ENCODE measurements at regions not wholly inside any gene's neighbourhood (a gene's known extent, or its start where the extent isn't known, plus 50 kb on each side); places are given as distances from the start of the nearest gene placed in this dataset.

DNA sequence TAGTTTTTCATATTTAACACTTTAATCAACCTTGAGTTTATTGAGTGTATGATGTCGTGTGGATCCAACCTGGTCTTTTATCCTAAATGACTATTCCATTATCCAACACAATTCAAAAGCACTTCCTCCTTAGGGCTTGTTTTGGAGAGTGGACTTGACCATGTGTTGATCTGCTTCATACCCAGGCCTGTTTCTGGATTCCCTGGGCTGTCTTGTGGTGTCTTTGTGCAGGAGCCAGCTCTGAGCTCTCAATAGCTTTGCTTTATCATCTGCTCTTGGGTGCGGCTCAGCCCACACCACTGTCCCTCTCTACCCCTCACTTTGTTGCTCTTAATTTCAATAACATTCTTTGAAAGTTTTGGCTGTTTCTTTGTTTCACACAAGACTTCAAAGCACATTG is 70.9 kb upstream of the CHST15 start:
- TF ChIP-seq, protein P1, sequence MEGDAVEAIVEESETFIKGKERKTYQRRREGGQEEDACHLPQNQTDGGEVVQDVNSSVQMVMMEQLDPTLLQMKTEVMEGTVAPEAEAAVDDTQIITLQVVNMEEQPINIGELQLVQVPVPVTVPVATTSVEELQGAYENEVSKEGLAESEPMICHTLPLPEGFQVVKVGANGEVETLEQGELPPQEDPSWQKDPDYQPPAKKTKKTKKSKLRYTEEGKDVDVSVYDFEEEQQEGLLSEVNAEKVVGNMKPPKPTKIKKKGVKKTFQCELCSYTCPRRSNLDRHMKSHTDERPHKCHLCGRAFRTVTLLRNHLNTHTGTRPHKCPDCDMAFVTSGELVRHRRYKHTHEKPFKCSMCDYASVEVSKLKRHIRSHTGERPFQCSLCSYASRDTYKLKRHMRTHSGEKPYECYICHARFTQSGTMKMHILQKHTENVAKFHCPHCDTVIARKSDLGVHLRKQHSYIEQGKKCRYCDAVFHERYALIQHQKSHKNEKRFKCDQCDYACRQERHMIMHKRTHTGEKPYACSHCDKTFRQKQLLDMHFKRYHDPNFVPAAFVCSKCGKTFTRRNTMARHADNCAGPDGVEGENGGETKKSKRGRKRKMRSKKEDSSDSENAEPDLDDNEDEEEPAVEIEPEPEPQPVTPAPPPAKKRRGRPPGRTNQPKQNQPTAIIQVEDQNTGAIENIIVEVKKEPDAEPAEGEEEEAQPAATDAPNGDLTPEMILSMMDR (IDR thresholded peaks at IDR 0.05; ENCODE audit: extremely low read depth, insufficient read depth, missing control alignments), result no peak
- no peak for DNase-seq (ENCODE audit: low spot score)
- in situ Hi-C loops (cut with MboI; ENCODE audit: low pct_unique_long_range_greater_than_20kb, low sequenced_read_pairs, unreplicated experiment), result no loop called here

DNA sequence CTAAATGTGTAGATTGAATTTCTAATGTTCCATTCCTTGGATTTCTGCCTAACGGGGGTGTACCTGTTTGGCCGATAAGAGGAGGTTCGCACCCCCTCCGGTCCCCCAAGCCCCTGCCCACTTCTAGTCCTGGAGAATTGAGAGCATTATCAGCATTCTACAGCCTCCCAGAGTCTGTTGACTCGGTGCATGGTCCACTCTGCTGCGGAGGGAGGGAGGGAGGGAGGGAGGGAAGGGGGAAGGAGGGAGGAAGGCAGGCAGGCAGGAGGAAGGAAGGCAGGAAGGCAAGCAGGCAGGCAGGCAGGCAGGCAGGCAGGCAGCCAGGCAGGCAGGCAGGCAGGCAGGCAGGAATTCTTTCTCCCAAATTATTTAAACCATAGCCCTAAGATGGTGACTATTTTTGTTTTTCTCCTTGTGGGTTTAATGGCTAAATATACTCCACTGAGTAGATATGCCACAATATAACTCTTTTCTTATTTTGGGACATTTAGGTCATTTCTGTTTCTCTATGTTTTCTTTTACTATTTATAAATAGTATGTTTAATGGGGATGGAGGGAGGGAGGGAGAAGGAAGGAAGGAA is 69.5 kb upstream of the CHST15 start:
- in situ Hi-C loops (cut with MboI; ENCODE audit: low pct_unique_long_range_greater_than_20kb, low sequenced_read_pairs, unreplicated experiment), result no loop called here
- DNase-seq (ENCODE audit: low spot score), result no peak
- TF ChIP-seq, protein P1 (IDR thresholded peaks at IDR 0.05; ENCODE audit: extremely low read depth, insufficient read depth, missing control alignments), result no peak

DNA sequence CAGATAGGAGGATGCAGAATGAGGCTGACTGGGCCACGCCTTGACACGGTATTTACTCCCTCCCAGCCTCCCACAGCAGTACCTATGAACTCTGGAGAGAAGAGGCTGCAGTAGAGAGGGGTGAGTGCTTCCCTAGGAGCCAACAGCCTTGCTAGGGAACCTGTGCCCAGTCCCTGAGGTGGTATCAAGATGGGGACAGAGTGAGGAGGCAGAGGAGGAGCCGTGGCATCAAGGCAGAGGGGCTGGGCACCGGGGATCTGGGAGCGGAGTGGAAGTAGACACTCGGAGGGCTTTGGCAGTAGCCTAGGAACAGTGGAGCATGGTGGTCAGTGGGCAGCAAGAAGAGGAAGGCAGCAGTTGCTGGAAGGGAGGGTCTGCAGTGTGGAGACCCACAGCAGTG is 68.7 kb upstream of the CHST15 start:
- TF ChIP-seq, protein P1 (IDR thresholded peaks at IDR 0.05; ENCODE audit: extremely low read depth, insufficient read depth, missing control alignments), result no peak
- no peak for DNase-seq (ENCODE audit: low spot score)
- in situ Hi-C loops (cut with MboI; ENCODE audit: low pct_unique_long_range_greater_than_20kb, low sequenced_read_pairs, unreplicated experiment), result no loop called here

DNA sequence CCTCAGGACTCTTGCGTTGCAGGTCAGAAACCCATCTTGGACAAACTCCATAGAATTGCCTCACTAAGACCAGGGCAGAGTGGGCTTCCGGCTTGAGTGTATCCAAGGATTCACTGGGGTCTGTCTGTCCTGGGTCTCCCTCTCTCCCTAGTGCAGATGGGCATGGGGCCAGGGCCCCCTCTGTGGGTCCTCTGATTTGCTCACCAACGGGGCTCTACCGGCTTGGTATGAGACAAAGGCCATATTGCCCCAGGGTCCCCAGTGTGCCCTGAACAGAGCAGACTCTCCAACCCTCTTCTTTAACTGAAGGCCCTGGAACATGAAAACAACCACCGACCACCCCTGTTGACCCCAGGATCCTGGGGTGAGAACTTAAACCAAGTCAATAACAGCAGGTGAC is 68.2 kb upstream of the CHST15 start:
- no peak for DNase-seq (ENCODE audit: low spot score)
- in situ Hi-C loops (cut with MboI; ENCODE audit: low pct_unique_long_range_greater_than_20kb, low sequenced_read_pairs, unreplicated experiment), result no loop called here
- TF ChIP-seq, protein P1 (IDR thresholded peaks at IDR 0.05; ENCODE audit: extremely low read depth, insufficient read depth, missing control alignments), result no peak

DNA sequence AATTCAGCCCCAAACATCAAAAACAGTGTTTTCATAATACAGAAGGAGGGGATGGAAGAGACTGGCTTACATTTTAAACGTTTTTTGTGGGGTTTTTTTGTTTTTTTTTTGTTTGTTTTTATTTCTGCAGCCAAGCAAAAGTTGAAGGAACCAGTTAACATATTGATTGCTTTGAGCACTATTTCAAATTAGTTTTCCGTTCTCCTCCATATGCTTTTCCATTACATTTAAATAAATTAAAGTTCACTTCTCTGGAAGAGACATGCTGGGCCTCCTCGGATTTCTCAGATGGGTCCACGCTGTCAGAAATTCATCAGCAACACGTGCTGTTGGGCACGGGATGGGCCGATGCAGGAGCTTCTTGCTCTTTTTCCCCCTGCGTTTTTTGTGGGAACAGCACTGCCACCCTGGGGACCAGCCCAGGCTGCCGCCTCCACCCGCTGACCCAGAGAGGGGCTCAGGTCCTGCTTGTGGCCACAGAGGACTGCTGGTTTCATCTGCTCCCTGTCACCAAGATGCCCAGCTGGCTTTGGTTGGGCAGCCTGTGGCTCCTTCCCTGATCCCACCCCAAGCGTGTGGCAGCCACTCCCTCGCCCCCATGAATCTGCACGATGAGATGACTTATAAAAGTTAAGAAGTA is 67.7 kb upstream of the CHST15 start:
- no peak for DNase-seq (ENCODE audit: low spot score)
- TF ChIP-seq, protein P1 (IDR thresholded peaks at IDR 0.05; ENCODE audit: extremely low read depth, insufficient read depth, missing control alignments), result no peak
- in situ Hi-C loops (cut with MboI; ENCODE audit: low pct_unique_long_range_greater_than_20kb, low sequenced_read_pairs, unreplicated experiment), result no loop called here

DNA sequence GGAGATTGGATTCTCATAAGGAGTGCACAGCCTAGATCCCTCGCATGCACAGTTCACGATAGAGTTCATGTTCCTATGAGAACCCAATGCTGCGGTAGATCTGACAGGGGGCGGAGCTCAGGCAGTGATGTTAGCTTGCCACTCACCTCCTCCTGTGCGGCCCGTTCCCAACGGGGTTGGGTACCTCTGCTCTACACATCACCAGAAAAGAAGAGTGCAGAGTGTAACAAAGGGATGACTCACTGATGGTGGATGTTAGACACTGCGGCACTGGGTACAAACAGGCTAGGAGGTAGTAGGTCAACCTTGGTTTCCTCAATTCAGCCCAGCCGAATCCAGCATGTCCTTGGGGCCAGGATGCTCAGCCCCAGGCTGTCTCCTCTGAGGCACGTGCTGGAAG is 66.8 kb upstream of the CHST15 start:
- TF ChIP-seq, protein P1 (IDR thresholded peaks at IDR 0.05; ENCODE audit: extremely low read depth, insufficient read depth, missing control alignments), result no peak
- no peak for DNase-seq (ENCODE audit: low spot score)
- in situ Hi-C loops (cut with MboI; ENCODE audit: low pct_unique_long_range_greater_than_20kb, low sequenced_read_pairs, unreplicated experiment), result no loop called here
